ENCODE measurements at regions not wholly inside any gene's neighbourhood (a gene's known extent, or its start where the extent isn't known, plus 50 kb on each side); places are given as distances from the start of the nearest gene placed in this dataset.

DNA sequence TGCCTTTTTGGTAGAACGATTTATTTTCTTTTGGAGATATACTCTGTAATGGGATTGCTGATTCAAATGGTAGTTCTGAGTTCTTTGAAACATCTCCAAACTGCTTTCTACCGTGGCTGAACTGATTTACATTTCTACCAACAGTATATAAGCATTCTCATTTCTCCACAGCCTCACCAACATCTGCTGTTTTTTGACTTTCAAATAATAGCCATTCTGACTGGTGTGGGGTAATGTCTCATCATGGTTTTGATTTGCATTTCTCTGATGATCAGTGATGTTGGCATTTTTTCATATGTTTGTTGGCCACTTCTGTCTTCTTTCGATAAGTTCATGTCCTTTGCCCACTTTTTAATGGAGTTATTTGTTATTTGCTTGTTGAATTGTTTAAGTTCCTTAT, 154.0 kb downstream of the ABHD5 start:
- TF ChIP-seq, protein P1, sequence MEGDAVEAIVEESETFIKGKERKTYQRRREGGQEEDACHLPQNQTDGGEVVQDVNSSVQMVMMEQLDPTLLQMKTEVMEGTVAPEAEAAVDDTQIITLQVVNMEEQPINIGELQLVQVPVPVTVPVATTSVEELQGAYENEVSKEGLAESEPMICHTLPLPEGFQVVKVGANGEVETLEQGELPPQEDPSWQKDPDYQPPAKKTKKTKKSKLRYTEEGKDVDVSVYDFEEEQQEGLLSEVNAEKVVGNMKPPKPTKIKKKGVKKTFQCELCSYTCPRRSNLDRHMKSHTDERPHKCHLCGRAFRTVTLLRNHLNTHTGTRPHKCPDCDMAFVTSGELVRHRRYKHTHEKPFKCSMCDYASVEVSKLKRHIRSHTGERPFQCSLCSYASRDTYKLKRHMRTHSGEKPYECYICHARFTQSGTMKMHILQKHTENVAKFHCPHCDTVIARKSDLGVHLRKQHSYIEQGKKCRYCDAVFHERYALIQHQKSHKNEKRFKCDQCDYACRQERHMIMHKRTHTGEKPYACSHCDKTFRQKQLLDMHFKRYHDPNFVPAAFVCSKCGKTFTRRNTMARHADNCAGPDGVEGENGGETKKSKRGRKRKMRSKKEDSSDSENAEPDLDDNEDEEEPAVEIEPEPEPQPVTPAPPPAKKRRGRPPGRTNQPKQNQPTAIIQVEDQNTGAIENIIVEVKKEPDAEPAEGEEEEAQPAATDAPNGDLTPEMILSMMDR (IDR thresholded peaks at IDR 0.05) = no peak
- TF ChIP-seq POLR2AphosphoS5 (IDR thresholded peaks at IDR 0.05; ENCODE audit: low read depth, low read length) = no peak
- TF ChIP-seq, protein P2, sequence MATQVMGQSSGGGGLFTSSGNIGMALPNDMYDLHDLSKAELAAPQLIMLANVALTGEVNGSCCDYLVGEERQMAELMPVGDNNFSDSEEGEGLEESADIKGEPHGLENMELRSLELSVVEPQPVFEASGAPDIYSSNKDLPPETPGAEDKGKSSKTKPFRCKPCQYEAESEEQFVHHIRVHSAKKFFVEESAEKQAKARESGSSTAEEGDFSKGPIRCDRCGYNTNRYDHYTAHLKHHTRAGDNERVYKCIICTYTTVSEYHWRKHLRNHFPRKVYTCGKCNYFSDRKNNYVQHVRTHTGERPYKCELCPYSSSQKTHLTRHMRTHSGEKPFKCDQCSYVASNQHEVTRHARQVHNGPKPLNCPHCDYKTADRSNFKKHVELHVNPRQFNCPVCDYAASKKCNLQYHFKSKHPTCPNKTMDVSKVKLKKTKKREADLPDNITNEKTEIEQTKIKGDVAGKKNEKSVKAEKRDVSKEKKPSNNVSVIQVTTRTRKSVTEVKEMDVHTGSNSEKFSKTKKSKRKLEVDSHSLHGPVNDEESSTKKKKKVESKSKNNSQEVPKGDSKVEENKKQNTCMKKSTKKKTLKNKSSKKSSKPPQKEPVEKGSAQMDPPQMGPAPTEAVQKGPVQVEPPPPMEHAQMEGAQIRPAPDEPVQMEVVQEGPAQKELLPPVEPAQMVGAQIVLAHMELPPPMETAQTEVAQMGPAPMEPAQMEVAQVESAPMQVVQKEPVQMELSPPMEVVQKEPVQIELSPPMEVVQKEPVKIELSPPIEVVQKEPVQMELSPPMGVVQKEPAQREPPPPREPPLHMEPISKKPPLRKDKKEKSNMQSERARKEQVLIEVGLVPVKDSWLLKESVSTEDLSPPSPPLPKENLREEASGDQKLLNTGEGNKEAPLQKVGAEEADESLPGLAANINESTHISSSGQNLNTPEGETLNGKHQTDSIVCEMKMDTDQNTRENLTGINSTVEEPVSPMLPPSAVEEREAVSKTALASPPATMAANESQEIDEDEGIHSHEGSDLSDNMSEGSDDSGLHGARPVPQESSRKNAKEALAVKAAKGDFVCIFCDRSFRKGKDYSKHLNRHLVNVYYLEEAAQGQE (IDR thresholded peaks at IDR 0.05; ENCODE audit: insufficient read depth in 1 of 2, low read depth in 2 of 2, low read length in 1 of 2) = no peak

All from Panc1 (cell line).